ENCODE measurements at regions not wholly inside any gene's neighbourhood (a gene's known extent, or its start where the extent isn't known, plus 50 kb on each side); places are given as distances from the start of the nearest gene placed in this dataset.
"Not testable (repeated sequence)": the region's sequence is repeated elsewhere in the genome, so short reads cannot be mapped to it uniquely, and the experiment has no call there.

DNA sequence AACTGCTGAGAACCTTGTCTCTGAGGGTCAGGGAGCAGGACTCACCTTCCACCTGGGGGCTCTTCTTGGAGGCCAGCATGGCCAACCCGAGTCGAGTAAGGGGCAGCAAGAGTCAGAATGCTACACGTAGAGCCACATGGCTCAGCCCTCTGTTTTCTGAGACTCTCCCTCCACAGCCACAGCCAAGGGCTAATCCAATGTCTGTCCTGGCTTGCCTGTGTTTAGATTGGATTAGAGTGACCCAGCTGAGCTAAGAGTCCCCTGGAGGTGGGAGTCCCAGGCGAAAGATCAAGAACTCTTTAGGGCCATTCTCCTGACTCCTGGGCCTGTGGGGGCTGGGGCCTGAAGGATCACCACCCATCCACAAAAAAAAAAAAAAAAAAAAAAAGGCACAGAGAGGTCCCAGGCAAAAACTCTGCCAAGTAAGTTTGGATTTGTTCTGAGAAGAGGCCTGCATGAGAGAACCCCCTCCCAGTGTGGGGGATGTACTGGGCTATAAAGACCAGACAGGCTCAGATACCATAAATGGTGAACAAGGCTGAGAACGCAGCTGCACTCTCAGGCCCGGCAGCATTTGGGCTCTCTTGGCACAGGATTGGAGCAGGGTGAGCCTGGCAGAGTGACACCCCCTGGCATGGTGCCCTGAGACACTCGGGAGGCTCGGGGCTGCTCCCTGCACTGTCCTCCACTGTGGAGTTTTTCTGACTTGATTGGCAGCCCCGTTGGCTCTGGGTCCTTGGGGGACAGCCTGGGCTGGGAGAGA is 88.0 kb upstream of the OSBPL11 start:
- WGBS, 3 donors, result 17 to 35% (median 21%) methylated on average over 9 of the region's 9 CpGs
- Histone ChIP-seq H3K27ac (no peak overlapping the region), H3K4me1 (no peaks in the 10 kb centered on the region), H3K4me3 (no peak overlapping the region), H3K9me3 (no peaks in the 10 kb centered on the region), H3K27me3 (ENCODE audit: insufficient read depth in 3 of 3, low read length in 2 of 3) (no peaks in the 10 kb centered on the region), H3K36me3 (ENCODE audit: insufficient read depth in 1 of 2, low read depth in 1 of 2) (no peaks in the 10 kb centered on the region)
- TF ChIP-seq, protein P1, sequence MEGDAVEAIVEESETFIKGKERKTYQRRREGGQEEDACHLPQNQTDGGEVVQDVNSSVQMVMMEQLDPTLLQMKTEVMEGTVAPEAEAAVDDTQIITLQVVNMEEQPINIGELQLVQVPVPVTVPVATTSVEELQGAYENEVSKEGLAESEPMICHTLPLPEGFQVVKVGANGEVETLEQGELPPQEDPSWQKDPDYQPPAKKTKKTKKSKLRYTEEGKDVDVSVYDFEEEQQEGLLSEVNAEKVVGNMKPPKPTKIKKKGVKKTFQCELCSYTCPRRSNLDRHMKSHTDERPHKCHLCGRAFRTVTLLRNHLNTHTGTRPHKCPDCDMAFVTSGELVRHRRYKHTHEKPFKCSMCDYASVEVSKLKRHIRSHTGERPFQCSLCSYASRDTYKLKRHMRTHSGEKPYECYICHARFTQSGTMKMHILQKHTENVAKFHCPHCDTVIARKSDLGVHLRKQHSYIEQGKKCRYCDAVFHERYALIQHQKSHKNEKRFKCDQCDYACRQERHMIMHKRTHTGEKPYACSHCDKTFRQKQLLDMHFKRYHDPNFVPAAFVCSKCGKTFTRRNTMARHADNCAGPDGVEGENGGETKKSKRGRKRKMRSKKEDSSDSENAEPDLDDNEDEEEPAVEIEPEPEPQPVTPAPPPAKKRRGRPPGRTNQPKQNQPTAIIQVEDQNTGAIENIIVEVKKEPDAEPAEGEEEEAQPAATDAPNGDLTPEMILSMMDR (IDR thresholded peaks at IDR 0.05), result no peak
- intact Hi-C loops (cut with DNase I), result no loop called here
- DNase-seq (no peak), ATAC-seq (peak in 3 of 4 donors; percentile 36 to 69 (median 39))

DNA sequence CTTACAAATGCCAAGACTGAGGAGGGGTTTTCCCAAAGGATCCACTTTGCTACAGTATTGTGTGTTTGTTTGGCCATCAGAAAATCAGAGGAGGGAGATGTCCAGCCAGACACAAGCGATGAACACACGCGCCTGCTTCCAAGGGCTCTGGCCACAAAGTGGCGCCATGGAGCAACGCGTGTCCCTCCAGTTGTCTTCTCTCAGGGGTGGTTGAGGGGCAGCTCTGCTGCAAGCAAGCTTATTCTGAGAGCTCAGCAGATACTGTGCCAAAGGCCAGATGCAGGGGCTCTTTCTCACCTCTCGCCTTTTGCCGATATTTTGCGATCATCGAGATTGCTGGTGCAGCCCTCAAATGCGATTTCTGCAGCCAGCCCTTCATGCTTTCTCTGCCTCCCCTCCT is 88.9 kb upstream of the OSBPL11 start:
- DNase-seq, result no peak
- Histone ChIP-seq H3K36me3 (ENCODE audit: insufficient read depth in 1 of 2, low read depth in 1 of 2) (no peaks in the 10 kb centered on the region), H3K4me3 (no peak overlapping the region), H3K27me3 (ENCODE audit: insufficient read depth in 3 of 3, low read length in 2 of 3) (no peaks in the 10 kb centered on the region), H3K27ac (no peak overlapping the region), H3K9me3 (no peaks in the 10 kb centered on the region), H3K4me1 (no peaks in the 10 kb centered on the region)
- TF ChIP-seq, protein P1 (IDR thresholded peaks at IDR 0.05), result peak; percentile 24
- peak; percentile 36 to 71 (median 64) for ATAC-seq
- 47 to 54% (median 47%) methylated on average over 11 of the region's 11 CpGs for WGBS, 3 donors
- intact Hi-C loops (cut with DNase I), result no loop called here

DNA sequence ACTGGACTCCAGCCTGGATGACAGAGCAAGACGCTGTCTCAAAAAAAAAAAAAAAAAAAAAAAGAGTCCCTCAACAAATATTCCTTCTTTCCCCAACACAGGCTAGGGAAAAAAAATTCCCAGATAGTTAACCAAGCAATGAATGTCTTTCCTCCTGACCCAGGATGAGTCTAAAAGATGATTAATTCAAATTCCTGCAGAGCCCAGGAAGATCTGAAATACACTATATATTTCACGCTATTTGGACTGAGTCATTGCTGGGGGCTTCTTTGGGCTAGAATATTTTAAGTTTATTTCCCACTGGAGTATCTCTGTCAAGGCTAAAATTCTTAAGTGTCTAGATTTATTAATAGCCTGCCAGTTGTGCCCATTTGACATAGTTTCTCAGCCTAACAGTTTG is 90.4 kb upstream of the OSBPL11 start:
- H3K36me3 ChIP-seq (ENCODE audit: insufficient read depth in 1 of 2, low read depth in 1 of 2); H3K9me3 ChIP-seq; H3K4me1 ChIP-seq; H3K4me3 ChIP-seq; ATAC-seq; intact Hi-C loops (cut with DNase I); H3K27ac ChIP-seq; DNase-seq; H3K27me3 ChIP-seq (ENCODE audit: insufficient read depth in 3 of 3, low read length in 2 of 3): not testable (repeated sequence)
- WGBS, 3 donors, result 64 to 92% (median 87%) methylated on average over 2 of the region's 2 CpGs

DNA sequence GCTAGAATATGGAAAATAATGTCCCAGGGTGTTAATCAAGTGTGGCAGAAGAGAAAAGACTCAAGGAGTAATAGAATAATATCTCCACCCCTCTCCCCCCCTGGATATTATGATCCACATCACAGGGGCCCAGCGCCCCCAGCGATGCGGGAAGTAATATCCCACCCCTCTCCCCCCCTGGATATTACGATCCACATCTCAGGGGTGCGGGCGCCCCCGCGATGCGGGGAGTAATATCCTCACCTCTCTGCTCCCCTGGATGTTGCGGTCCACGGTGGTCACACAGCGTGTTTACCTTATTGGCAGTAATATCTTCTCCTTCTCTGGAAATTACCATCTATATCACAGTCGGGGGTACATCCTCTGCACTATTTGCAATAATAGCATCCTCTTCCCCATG is 97.1 kb upstream of the OSBPL11 start:
- H3K9me3 ChIP-seq, result no peaks in the 10 kb centered on the region
- peaks cover 0 to 2% (median 0%) of the 10 kb centered on the region in 3 donors for H3K27me3 ChIP-seq (ENCODE audit: insufficient read depth in 3 of 3, low read length in 2 of 3)
- intact Hi-C loops (cut with DNase I), result no loop called here
- H3K4me1 ChIP-seq, result no peaks in the 10 kb centered on the region
- TF ChIP-seq, protein P1 (IDR thresholded peaks at IDR 0.05), result no peak
- DNase-seq (no peak), ATAC-seq (no peak)
- 89 to 93% (median 92%) methylated on average over 13 of the region's 13 CpGs for WGBS, 3 donors
- H3K4me3 ChIP-seq, result no peak overlapping the region
- no peak overlapping the region for H3K27ac ChIP-seq
- H3K36me3 ChIP-seq (ENCODE audit: insufficient read depth in 1 of 2, low read depth in 1 of 2), result no peaks in the 10 kb centered on the region

DNA sequence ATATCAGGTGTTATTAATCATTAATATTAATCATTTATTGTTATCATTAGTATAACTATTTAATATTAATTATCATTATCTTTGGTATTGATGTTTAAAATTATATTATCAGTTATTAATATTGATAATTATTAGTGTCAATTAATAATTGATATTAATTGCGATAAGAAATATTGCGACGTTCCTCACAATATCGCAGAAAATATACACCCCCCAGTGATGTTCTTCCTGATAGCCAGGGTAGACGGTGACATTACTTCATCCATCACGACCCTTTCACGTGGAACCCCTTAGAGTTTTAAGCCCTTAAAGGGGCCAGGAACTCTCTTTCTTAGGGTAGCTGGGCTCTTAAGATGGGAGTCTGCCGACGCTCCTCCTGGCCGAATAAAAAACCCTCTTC is 98.6 kb upstream of the OSBPL11 start:
- H3K27me3 ChIP-seq (ENCODE audit: insufficient read depth in 3 of 3, low read length in 2 of 3), result peaks cover 0 to 2% (median 0%) of the 10 kb centered on the region in 3 donors
- intact Hi-C loops (cut with DNase I), result no loop called here
- DNase-seq (no peak), ATAC-seq (no peak)
- H3K27ac ChIP-seq, result no peak overlapping the region
- TF ChIP-seq, protein P1 (IDR thresholded peaks at IDR 0.05), result no peak
- H3K9me3 ChIP-seq, result no peaks in the 10 kb centered on the region
- H3K4me3 ChIP-seq, result no peak overlapping the region
- H3K4me1 ChIP-seq, result no peaks in the 10 kb centered on the region
- 92 to 97% (median 94%) methylated on average over 10 of the region's 10 CpGs for WGBS, 3 donors
- no peaks in the 10 kb centered on the region for H3K36me3 ChIP-seq (ENCODE audit: insufficient read depth in 1 of 2, low read depth in 1 of 2)
